ENCODE measurements at regions not wholly inside any gene's neighbourhood (a gene's known extent, or its start where the extent isn't known, plus 50 kb on each side); places are given as distances from the start of the nearest gene placed in this dataset.

DNA sequence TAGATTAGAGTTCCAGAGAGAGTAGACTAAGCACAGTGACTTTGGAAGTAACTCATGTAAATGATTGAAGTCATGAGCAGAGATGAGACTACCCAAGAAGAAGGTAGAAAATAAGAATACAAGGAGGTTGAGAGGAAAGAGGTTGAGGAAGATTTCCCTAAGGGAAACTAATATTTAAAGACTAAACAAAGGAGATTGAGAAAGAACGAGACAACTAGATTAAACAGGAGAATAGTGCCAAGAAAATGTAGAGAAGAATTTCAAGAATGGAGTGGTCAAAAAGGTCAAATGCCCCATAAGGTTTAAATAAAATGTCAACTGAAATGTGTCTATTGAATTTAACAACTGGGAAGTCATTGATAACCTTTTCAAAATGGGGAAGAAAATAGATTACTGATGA is 59.0 kb downstream of the RPS29 start:
- DNase-seq (ENCODE audit: low read depth): no peak

DNA sequence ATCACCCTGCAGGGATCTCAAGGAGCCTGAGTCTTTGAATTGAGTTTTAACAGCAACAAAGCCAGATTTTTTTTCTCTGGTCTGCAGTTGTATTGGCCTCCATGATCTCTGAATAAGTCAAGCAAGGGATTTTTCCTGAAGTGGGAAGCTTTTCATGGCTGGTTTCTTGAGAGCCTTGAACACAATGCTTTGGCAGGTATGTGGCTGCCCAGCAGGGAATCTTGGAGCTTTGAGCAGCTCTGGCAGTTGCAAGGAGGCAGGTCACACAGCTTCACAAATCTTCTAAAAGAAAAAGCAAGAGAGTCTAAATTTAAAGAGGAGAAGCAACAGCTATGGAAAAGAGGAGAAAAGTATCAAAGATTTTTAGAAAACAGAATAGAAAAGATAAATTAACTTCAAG is 60.1 kb downstream of the RPS29 start:
- no peak for DNase-seq (ENCODE audit: low read depth)

DNA sequence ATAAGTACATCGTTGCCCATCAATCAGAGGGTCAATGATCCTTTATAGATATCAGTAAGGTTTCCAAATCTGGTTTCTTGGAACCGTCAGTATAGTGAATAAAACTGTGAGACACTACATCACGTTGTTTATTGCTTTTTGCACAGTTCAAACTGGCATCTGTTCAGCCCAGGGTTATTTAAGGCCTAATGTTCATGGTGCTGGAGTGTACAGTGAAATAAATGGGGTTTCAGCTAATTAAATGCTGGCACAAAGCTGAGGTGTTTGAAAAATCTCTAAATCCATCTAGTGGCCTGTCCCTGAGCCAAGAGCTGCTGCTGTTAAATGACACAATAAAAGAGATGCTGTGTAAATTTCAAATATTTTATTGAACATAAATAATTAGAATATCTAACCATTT is 69.9 kb downstream of the RPS29 start:
- DNase-seq (ENCODE audit: low read depth): no peak

DNA sequence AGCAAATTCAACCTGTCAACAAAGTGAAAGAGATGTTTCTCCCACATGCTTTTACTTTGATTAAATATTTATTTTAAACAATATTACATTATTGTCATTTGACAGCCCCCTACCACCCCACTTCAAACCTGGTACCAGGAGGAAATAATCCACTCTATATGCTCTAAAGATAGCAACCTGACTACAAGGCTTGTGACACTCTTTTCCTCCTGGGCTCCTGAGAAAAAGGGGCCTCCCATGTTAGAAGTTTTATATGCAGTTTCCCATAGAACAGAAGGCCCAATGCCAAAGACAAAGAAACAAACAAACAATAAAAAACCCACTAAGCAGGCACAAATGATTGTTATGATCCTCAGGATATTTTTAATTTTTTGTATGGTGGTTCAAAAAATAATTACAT is 73.6 kb downstream of the RPS29 start:
- no peak for DNase-seq (ENCODE audit: low read depth)

DNA sequence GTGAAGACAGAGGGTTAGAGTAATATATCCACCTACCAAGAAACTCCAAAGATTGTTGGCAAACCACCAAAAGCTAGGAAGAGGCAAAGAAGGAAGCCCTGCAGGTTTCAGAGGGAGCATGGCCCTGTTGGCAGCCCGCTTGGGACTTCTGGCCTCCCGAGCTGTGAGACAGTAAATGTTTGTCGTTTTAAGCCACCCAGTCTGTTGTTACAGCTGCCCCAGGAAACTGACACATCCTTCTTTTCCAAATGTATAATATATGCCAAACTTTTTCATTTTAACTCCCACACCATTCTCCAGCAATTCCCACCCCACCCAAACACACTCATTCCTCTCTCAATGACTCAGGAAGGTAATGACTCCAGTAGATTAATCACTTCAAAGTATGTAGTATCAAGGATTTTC is 74.0 kb downstream of the RPS29 start:
- DNase-seq (ENCODE audit: low read depth): peak; percentile 89

DNA sequence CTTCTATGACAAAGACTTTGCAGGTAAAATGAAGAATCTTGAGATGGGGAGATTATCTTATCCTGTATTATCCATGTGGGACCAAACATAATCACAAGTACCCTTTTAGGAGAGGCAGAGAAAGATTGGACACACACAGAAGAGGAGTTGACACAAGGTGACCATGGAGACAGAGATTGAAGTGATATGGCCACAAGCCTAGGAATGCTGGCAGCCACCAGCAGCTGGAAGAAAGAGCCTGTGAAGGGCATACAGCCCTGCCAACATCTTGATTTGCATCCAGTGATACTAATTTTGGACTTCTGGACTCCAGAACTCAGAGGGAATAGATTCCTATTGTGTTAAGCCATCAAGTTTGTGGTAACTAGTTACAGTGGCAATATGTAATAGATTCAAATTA is 78.1 kb downstream of the RPS29 start:
- no peak for DNase-seq (ENCODE audit: low read depth)

DNA sequence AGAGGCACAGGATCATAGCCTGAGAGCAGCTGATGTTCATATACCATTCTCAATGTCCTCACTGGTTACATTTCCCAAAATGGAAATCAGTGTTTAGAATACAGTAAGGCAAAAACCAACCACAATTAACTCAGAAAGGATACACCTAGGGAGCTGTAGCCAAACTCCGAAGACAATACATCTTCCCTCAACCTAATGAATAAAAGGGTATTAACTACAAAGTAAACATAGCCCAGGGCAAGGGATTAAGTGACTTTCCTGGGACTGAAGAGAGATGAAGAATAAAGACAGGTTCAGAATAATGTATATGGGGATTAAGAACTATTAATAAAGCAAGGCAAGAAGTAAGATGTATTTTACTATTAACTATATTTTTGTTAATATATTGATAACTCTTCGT is 79.5 kb downstream of the RPS29 start:
- no peak for DNase-seq (ENCODE audit: low read depth)

DNA sequence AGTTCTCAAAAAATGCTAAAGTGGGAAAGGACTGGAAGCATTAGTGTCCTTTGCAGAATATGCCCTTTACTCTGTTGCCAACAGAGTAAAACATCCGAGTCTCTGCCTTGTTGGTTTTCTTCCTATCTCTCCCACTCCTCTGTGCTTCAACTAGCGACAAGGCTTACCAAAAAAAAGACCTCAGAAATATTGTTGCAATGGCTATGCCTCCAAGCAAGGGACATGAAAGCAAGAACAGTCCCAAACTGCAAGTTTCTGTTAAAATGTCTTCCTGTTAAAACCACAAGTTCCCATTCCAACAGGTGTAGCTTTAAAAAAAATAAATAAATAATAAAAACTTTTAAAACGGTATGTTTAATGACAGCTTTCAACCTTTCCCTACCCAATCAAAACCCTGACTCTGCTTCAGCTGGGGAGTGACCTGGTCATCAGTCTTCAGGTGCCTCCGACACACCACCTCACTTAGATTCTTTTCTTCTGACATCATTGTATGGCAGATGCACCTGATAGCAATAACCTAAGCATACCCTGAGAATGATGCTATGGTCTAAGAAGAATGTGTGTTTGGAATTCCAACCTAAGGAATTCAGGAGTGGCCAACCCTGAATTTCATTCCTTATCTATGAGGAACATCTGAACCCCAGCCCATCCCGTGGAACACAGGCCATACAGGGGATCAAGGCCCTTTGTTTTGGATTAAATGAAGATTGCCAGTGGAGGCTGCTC is 81.0 kb downstream of the RPS29 start:
- peak; percentile 71 for DNase-seq (ENCODE audit: low read depth)

DNA sequence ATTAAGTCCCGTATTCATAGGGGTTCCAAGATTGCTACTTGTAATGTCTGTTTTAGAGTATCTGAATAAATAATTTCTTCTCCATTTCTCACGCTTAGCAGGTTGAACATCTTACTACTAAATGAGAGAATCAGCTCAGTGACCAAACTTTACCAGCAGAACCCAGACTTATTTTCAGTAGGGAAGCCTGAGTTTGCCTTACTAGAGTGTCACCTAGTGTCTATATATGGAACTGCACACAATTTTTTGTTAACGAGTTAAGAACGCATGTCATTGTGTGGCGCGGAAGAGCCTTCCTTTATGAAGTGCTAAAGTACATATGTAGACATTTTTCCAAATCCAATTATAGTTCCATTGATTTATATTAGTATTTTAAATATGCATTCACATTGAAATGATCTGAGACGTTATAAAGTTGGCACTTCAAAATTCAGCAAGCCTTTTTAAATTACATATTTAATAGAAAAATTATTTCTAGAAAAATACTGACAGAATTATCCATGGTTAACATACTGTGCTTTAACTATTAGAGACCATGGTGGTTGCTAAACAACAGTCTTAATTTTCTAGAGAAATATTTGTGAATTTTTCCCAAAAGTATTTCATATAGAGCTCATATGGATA is 88.3 kb downstream of the RPS29 start:
- peak; percentile 75 for DNase-seq (ENCODE audit: low read depth)

DNA sequence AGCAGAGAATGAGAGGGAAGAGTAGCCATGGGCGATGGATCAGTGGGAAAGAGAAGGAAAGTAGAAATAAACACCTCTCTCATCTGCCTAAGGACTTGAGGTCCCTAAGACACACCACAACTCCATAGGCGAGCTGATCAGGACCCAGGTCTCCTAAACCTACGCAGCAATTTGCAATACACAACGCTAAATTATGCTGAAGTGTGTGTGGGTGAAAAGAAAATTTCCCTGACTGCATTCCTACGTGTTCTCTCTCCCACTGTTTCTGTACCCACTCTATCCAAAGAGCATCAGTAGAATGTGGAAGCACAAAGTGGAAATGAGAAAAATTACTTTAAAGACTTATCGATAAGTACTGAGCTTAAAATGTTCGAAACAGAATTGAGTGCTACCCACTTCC is 88.9 kb downstream of the RPS29 start:
- no peak for DNase-seq (ENCODE audit: low read depth)

DNA sequence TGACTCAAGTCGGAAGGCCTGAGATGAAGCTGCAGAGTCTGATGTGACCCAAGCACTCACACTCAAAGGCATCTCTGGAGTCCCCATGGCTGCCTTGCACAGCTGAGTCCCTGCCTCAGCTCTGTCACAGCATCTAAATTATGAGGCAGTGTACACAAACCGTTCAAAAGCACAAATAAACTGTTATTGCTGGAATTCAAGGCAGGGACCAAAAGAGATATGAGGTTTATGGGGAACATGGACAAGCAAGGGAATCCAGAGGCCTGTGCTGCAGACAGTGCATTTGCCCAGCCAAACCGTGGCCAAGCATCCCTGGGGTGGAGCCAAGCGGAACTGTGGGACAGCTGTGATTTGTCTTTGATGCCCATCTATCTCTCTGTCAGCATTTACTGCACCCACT is 91.3 kb downstream of the RPS29 start:
- DNase-seq (ENCODE audit: low read depth): no peak

DNA sequence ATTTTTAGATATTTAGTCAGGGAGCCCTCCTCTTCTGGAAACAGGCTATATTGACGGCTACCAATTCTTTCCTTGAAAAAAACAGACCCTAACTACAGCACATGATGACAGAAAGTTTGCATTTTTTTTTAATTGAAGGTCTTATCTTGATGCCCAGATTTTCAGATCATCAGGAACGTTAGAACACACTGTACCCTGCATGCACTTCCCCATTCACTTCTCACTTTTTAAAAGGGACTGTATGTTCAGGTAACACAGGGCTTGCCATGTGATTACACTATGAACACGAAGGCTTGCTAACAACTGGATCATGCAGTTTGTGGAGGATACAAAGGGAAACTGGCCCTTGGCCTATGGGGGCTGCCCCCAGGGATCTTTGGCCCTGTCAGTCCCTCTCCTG is 92.6 kb downstream of the RPS29 start:
- DNase-seq (ENCODE audit: low read depth): no peak

DNA sequence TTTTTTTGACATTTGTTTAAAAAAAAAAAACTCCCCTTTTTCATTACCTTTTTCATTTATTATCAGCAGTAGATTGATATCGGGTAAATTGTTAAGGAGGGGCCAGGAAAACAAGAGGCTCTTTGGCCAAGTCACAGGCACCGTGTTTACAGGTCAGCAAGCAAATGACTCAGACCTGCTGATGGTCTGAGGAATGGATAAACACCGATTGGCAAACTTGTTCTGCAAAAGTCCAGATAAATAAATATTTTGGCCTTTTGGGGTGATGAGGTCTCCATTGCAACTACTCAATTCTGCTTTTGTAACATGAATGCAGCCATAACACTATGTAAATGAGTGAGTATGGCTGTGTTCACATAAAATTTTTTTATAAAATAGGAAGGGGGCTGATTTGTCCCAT is 94.0 kb downstream of the RPS29 start:
- peak; percentile 28 for DNase-seq (ENCODE audit: low read depth)

DNA sequence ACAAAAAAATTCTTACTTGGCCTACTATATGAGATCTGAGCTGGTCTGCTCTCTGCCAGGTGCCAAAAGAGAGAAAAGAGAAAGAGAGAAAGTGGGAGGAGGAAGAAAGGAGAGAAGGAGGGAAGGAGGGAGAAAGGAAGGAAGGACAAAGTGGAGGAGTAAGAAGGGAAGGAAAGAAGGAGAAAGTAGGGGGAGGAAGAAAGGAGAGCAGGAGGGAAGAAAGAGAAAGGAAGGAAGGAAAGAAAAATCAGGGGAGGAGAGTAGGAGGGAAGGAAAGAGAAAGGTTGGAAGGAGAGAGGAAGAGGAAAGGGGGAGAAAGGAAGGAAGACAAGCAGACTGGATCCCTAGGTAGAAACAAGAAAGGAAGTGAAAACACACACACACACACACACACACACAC is 96.8 kb downstream of the RPS29 start:
- no peak for DNase-seq (ENCODE audit: low read depth)

DNA sequence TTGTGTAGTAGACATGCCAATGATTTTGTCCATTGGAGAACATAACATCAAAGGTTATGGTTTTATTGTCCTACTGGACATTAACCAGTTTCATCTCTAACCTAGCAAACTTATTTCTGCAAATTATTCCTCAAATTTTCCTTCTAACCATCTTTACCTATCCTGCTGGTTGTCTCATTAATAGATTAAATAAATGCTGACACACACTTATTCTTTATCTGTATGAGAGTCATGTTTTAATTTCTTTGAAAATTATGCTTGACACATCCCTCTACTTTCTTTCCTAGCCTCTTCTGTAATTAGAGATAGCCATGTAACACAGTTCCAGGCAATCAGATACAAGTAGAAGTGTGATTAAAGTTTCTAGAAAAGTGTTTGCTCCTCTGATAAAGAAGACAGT is 98.9 kb downstream of the RPS29 start:
- no peak for DNase-seq (ENCODE audit: low read depth)

DNA sequence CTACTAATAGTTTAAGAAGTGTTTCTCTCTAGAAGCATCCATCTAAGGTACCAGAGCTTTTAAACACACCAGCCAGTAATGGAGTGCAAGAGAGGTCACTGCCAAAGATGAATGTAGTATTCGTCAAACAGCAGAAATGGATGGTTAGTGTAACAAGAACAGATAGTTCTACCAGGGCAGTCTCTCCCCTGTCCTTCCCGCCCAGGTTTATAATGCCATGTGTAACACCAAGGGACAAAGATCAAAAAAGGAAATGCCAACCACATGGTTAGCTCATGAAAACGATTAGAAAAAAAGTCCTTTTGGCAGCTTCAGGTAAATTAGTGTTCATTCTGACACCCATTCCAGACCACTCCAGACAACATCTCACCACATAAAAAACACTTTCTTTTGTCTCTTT is 100.9 kb downstream of the RPS29 start:
- DNase-seq (ENCODE audit: low read depth): no peak

DNA sequence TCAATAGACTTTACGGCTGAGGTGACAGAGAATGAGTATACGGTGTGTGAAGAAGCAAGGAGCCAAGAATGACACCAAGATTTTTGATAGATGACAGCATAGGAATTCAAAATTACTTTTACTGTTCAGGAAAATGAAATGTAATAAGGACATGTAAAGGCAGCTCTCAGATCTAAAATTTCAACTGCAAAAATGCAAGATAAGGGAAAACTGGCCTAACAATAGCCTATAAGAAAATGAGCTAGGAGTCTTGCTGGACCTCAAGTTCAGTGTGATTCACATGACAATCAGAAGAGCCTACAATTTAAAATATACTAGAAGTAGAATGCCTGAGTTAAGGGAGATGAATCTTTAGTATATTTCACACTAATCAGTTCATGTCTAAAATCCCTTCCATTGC is 102.0 kb downstream of the RPS29 start:
- no peak for DNase-seq (ENCODE audit: low read depth)

DNA sequence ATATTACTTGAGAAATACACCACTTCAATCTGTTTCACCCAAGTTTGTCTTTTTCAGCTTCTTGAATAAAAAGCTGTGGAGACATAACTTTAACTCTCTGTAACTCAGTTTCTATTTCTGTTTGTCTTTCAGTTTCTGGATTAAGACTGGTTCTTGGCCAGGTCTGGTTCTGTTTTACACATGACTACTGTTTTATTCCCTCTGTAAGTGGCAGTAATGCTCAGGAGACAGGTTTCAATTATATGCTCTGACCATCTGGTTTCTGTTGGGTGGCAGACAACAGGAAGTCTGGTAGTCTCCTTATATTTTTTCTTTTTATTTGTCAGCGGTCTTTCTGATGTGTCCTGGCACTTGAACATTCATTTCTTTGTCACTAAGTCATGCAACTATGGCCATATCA is 102.9 kb downstream of the RPS29 start:
- DNase-seq (ENCODE audit: low read depth): no peak

DNA sequence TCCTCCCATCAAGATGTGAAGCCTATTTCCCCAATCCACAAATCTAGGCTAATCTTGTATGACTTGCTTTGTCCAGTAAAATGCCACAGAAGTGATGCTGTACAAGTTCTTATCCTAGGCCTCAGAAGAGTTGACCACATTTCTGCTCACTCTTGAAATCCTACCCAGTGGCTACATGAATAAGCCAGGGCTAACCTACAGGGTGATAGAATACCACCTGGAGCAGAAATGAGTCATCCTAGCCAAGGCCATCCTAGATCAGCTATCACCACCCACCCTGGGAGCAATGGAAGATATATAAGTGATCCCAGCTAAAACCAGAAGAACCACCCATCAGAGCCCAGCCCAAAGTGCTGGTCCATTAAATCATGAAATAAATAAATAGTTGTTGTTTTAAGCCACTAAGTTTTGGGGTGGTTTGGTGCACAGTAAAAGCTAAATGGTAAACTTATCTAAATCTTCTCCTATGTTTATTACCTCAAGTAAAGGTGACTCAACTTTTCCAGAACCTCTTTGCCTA is 105.1 kb downstream of the RPS29 start:
- no peak for DNase-seq (ENCODE audit: low read depth)

DNA sequence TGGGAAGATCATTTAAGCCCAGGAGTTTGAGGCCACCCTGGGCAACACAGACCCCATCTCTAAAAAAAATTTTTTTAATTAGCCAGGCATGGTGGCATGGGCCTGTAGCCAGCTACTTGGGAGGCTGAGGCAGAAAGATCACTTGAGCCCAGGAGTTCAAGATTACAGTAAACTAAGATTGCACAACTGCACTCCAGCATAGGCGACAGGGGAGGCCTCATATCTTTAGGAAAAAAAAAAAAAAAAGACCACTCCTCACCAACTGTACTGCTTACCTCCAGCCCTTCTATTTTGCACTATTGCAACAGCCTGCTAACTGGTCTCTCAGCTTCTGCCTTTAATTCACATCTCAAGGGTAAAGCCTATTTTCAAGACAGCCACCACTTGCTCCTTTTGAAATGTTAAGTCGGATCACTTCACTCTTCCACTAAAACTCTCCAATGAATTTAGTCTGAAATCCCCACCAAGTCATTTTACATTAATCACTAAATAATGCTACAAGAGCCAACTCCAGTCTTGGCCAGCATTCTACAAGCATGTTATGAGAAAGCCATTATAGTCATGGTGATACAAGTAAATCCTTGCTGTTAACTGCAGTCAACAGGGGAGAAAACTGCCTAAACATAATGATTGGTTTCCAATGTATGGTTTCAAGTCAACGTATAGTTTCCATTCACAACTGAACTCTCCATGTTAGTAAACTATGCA is 106.0 kb downstream of the RPS29 start:
- DNase-seq (ENCODE audit: low read depth): no peak

DNA sequence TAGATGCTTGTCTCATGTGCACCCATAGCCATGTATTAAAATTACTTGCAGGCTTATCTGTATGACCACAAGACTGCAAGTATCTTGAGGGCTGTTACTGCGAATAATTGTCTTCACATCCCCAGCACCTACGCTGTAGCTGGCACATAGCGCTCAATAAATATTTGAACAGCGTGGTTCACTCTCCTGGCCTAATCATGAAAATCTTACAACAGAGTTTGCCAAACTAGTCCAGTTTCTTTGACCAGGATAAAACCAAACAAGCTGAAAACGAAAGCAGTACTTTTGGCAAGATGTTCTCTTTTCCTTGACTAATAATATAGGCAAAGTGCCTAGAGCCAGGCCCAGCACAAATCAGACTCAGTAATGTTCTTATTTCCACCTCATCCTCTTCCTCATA is 106.7 kb downstream of the RPS29 start:
- DNase-seq (ENCODE audit: low read depth): no peak

DNA sequence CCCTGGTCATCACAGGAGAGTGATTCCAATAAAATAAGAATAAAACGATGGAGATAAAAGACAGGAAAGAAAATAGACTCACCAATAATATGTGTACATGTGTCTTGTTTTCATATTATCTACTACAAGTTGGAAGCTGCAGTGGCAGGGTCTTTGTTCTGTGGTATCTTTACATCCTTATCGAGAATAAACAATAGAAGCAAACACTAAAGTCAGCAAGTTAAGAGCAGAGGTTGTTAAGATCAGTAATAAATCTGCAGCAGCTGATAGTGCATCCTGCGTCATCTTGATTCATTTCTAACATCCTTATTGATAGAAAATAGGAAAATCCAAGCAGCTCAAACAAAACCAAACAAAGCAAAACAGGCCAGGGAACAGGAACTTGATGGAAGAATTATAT is 107.4 kb downstream of the RPS29 start:
- DNase-seq (ENCODE audit: low read depth): no peak

DNA sequence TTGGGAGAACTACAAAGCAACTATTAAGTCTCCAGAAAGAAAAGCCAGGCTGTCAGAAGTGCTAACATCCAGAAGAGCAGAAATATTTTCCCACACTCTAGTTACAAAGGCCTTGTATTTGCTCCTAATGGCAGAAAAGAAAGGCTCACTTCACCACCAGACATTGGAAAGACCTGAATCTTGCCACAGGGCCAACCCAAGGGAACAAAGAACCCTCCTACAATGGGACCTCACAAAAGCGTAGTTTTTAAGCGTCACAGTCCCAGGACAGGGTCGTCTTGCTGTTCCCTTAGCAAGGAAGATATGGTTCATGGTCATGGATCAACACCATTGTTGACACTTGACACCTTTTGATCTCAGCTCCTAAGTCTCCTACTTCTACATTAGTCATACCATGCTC is 119.1 kb downstream of the RPS29 start:
- DNase-seq (ENCODE audit: low read depth): no peak
